Stimulated activated memory B cell treated with anti-CD40 and anti-IgM and Interleukin-4, amounts not matched to agents 10 μg/mL and 1 μg/mL and 100 μg/mL, for 72 hours (primary cell): ENCODE measurements at regions not wholly inside any gene's neighbourhood (a gene's known extent, or its start where the extent isn't known, plus 50 kb on each side); places are given as distances from the start of the nearest gene placed in this dataset.

Experiments
- ATAC-seq: fragments of 150-1000 bp; cut with Tn5 transposase; 2 replicates; pipeline ENCODE4 v1.10.0; 2021
- H3K27ac Mint-ChIP-seq: one replicate; pipeline ENCODE4 v1.8.0; 2022; ENCODE audit warnings: mild to moderate bottlenecking, mixed read lengths
- H3K27me3 Mint-ChIP-seq: one replicate; pipeline ENCODE4 v1.8.0; 2022; ENCODE audit warnings: mixed read lengths
- H3K36me3 Mint-ChIP-seq: one replicate; pipeline ENCODE4 v1.8.0; 2022; ENCODE audit warnings: mixed read lengths
- H3K4me1 Mint-ChIP-seq: one replicate; pipeline ENCODE4 v1.8.0; 2022; ENCODE audit warnings: mixed read lengths
- H3K4me3 Mint-ChIP-seq: one replicate; pipeline ENCODE4 v1.8.0; 2022; ENCODE audit warnings: mild to moderate bottlenecking, moderate library complexity, mixed read lengths
- H3K9me3 Mint-ChIP-seq: one replicate; pipeline ENCODE4 v1.8.0; 2022; ENCODE audit warnings: mixed read lengths

DNA sequence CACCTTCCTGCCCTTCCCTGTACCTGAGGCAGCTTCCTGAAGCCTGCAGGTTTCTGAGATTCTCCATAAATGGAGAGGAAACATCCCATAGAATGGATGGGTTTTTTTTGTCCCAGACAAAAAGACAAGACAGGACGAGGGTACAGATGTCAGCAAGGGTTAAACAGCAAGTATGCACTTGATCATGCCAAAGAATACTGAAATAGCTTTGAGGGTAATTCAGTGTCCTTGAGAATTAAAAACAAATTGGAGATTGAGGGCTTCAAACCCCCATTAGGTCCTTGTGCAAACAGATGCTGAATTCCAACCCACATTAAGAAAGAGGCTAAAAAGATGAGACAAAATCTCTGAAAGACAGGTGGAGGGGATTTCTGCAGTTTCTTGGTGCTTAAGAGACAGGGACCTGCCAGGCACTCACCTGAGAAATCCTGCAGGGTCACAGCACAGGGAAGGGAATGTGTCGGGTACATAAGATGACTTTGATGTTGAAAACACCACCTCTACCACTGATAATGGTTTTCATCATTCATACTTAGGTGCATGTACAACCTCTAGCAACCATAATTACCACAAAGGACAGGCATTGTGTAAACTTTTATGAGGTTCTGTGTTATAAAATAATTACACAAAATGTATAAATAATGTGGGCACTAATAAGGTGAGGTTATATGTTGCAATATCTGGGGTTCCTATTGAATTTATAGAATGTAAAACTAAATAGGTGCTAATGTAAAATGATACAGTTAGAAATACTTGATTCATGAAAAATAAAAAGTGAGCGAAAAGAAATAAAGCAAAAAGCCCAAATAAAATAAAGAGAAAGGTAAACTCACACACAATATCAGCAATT lies 107.1 kb upstream of the TOP3B start:
- Mint-ChIP-seq H3K27ac (no peak overlapping the region), H3K36me3 (peaks cover 34% of the 10 kb centered on the region), H3K9me3 (peaks cover 12% of the 10 kb centered on the region), H3K27me3 (no peaks in the 10 kb centered on the region), H3K4me1 (peaks cover 19% of the 10 kb centered on the region), H3K4me3 (no peak overlapping the region)
- no peak for ATAC-seq

DNA sequence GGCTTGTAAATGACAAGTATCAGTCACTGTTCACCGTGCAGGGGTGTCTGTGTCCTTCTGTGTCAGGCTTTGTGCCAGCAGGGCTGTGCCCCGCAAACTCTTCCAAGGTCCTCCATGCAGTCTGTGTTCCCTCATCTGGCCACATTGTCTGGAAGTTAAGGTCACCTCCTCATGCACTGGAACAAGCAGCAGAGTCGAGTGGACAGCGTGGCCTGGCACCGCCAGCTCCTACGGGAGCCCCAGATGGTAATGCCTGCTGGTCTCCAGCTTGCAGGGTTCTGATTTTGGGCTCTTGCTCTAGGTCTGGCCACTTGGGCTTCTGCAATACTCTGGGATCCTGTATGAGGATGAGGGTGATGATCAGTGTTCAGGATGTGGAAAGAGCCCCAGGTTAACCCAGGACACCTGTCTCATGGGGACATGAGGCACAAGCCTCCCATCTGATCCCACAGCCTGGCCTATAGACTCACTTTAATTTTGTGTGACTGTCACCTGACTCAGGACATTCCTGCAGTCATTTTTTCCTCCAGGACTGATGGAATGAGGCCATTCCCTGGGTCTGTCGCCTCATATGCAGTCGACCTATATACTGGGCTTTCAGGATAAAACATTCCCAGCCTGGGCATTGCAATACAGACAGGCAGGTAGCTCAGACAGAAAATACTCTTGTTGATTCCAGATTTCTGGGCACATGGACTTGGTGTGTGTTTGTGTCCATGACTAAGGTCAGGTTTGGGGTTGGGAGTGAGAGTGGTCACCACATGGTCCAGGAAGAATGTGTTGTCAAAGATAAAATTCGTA lies 106.3 kb upstream of the TOP3B start:
- Mint-ChIP-seq H3K9me3 (peaks cover 6% of the 10 kb centered on the region), H3K27ac (no peak overlapping the region), H3K36me3 (peaks cover 26% of the 10 kb centered on the region), H3K4me1 (peaks cover 19% of the 10 kb centered on the region), H3K4me3 (no peak overlapping the region), H3K27me3 (no peaks in the 10 kb centered on the region)
- no peak for ATAC-seq

DNA sequence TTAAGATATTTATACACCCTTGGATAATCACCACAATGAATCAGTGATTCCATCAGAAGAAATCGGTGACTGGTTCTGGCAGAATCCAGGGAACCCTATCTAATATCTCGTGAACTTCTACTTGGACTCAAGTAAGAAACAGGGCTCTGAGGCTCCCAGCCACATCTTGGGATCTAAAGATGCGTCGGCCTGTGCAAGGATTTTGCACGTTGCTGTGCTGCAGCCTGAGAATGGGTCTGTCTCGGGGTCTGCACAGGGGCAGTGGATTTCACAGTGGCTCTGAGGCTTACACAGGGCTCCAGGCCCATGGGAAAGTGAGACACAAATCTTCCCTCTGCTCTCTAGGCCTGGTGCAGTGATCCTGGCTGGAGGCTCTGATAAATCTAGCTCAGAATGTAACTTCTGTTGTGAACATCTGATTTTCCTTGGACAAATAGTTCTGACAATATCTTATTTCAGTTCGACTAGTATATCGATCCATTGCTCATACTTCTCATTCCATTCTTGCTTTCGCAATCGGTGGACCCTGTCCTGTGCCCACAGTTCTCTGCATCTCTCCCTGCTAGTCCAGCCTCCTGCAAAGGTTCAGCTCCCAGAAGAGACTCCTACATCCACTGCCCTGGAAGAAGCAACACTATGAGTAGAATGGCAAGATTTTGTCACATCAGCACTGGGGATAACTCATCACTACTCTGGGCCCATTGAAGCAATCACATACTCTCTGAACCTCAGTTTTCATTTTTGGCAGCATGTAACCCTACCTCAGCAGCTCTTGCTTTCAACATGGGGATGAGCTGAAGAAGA lies 105.5 kb upstream of the TOP3B start:
- no peaks in the 10 kb centered on the region for H3K27me3 Mint-ChIP-seq
- H3K9me3 Mint-ChIP-seq, result peaks cover 3% of the 10 kb centered on the region
- no peak overlapping the region for H3K4me3 Mint-ChIP-seq
- ATAC-seq, result no peak
- no peak overlapping the region for H3K27ac Mint-ChIP-seq
- peaks cover 11% of the 10 kb centered on the region for H3K4me1 Mint-ChIP-seq
- H3K36me3 Mint-ChIP-seq, result peaks cover 18% of the 10 kb centered on the region

DNA sequence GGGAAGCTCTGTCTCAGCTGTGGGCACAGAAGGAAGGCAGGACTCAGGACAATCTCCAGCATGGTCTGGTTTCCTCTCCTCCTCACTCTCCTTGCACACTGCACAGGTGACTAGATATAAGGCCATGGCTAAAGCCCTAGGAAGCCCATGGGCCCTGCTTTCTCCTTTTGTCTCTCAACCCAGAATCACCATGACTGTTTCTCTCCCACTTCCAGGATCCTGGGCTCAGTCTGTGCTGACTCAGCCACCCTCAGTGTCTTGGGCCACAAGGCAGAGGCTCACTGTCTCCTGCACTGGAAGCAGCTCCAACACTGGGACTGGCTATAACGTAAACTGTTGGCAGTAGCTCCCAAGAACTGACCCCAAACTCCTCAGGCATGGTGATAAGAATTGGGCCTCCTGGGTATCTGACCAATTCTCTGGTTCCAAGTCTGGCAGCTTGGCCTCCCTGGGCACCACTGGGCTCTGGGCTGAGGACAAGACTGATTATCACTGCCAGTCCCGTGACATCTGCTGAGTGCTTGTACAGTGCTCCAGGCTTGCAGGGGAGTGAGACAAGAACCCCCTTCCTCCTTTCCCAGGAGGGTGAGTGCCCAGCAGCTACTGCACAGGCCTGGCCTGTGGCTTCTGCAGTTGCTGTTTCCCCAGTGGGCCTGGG lies 104.0 kb upstream of the TOP3B start:
- peaks cover 6% of the 10 kb centered on the region for H3K36me3 Mint-ChIP-seq
- H3K9me3 Mint-ChIP-seq, result no peaks in the 10 kb centered on the region
- ATAC-seq, result no peak
- no peak overlapping the region for H3K4me3 Mint-ChIP-seq
- no peak overlapping the region for H3K27ac Mint-ChIP-seq
- no peaks in the 10 kb centered on the region for H3K27me3 Mint-ChIP-seq
- no peaks in the 10 kb centered on the region for H3K4me1 Mint-ChIP-seq

GRCh38 chr22:22085702-22086500 lies 103.3 kb upstream of the TOP3B start:
- no peaks in the 10 kb centered on the region for H3K9me3 Mint-ChIP-seq
- H3K4me3 Mint-ChIP-seq, result no peak overlapping the region
- no peaks in the 10 kb centered on the region for H3K27me3 Mint-ChIP-seq
- H3K36me3 Mint-ChIP-seq, result peaks cover 1% of the 10 kb centered on the region
- H3K27ac Mint-ChIP-seq, result no peak overlapping the region
- H3K4me1 Mint-ChIP-seq, result peaks cover 6% of the 10 kb centered on the region
- no peak for ATAC-seq

DNA sequence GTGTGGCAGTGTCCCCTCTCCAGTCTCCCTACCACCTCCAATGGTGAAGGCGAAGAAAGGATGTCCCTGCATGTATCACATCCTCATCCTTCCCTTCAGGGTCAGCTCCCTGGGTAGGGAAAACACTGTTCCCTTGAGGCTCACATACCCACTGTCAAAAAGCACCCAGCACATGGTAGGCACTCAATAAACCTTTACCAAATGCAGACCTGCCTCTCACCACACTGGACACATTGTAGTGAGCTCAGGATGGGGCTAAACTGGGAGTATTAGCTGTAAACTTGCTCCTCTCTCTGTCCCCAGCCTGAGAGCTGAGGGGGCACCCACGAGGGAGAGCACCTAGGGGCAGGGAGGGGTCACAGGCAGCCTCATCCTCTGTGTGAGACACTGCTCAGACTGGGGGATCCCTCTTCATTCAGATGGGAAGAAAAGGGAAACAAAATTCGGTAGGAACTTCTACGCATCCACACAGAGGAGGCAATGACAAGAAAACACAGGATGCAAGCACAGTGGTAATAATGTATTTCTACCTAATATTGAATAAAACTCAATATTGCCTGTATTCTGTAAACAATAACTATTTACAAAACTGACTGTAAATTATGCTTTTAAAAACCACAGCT lies 101.6 kb upstream of the TOP3B start:
- H3K4me1 Mint-ChIP-seq, result peaks cover 6% of the 10 kb centered on the region
- no peak for ATAC-seq
- no peak overlapping the region for H3K27ac Mint-ChIP-seq
- H3K36me3 Mint-ChIP-seq, result no peaks in the 10 kb centered on the region
- no peaks in the 10 kb centered on the region for H3K27me3 Mint-ChIP-seq
- H3K4me3 Mint-ChIP-seq, result no peak overlapping the region
- H3K9me3 Mint-ChIP-seq, result no peaks in the 10 kb centered on the region

DNA sequence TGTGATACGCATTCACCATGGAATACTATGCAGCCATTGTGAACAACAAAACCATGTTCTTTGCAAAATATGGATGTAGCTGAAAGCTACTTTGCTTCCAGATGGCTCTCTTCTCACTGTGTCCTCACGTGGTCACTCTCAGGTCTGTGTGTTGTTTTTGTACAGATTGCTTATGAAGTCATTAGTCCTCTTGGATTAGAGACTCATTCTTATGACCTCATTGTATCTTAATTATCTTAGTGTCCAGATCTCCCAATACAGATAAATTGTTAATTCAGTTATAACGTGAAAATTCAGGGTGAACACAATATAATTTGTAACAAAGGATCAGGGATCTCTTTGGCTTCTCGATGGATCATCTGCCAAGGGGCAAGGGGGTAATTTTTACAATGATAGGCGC lies 100.4 kb upstream of the TOP3B start:
- H3K4me1 Mint-ChIP-seq, result peaks cover 6% of the 10 kb centered on the region
- no peaks in the 10 kb centered on the region for H3K36me3 Mint-ChIP-seq
- no peaks in the 10 kb centered on the region for H3K9me3 Mint-ChIP-seq
- no peaks in the 10 kb centered on the region for H3K27me3 Mint-ChIP-seq
- H3K4me3 Mint-ChIP-seq, result no peak overlapping the region
- no peak for ATAC-seq
- no peak overlapping the region for H3K27ac Mint-ChIP-seq

DNA sequence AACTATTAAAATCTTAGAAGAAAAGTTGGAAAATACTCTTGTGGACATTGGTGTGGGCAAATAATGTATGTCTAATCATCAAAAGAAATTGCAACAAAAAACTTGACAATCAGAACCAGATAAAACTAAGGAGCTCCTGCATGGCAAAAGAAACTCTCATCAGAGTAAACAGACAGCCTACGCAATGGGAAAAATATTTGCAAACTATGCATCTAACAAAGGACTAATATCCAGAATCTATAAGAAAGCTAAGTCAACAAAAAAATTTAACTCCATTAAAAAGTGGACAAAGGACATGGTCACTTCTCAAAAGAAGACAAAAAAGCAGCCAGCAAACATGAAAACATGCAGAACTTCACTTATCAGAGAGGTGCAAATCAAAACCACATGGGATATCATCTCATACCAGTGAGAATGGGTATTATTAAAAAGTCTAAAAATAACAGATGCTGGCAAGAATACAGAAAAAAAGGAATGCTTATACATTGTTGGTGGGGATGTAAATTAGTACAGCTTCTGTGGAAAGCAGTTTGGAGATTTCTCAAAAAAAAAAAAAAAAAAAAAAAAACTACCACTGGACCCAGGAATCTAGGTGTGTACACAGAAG lies 99.7 kb upstream of the TOP3B start:
- no peak for ATAC-seq

GRCh38 chr22:22080270-22080669 lies 97.7 kb upstream of the TOP3B start:
- Mint-ChIP-seq H3K9me3 (no peaks in the 10 kb centered on the region), H3K4me3 (no peak overlapping the region), H3K4me1 (peaks cover 9% of the 10 kb centered on the region), H3K27ac (no peak overlapping the region), H3K36me3 (no peaks in the 10 kb centered on the region), H3K27me3 (no peaks in the 10 kb centered on the region)
- no peak for ATAC-seq

More for the DNA sequence above, 99.7 kb upstream of the TOP3B start:
- H3K36me3 Mint-ChIP-seq, result no peaks in the 10 kb centered on the region
- no peaks in the 10 kb centered on the region for H3K9me3 Mint-ChIP-seq
- peaks cover 6% of the 10 kb centered on the region for H3K4me1 Mint-ChIP-seq
- no peak overlapping the region for H3K27ac Mint-ChIP-seq
- H3K4me3 Mint-ChIP-seq, result no peak overlapping the region
- no peaks in the 10 kb centered on the region for H3K27me3 Mint-ChIP-seq

GRCh38 chr22:22079404-22080148 lies 97.0 kb upstream of the TOP3B start:
- Mint-ChIP-seq H3K4me1 (peaks cover 14% of the 10 kb centered on the region), H3K9me3 (no peaks in the 10 kb centered on the region), H3K27me3 (no peaks in the 10 kb centered on the region), H3K36me3 (no peaks in the 10 kb centered on the region), H3K4me3 (no peak overlapping the region), H3K27ac (no peak overlapping the region)
- ATAC-seq, result no peak

GRCh38 chr22:22078329-22078728 lies 95.7 kb upstream of the TOP3B start:
- no peak overlapping the region for H3K27ac Mint-ChIP-seq
- no peaks in the 10 kb centered on the region for H3K36me3 Mint-ChIP-seq
- H3K4me3 Mint-ChIP-seq, result no peak overlapping the region
- no peaks in the 10 kb centered on the region for H3K27me3 Mint-ChIP-seq
- ATAC-seq, result no peak
- H3K4me1 Mint-ChIP-seq, result peaks cover 14% of the 10 kb centered on the region
- H3K9me3 Mint-ChIP-seq, result no peaks in the 10 kb centered on the region

GRCh38 chr22:22076932-22077703 lies 94.5 kb upstream of the TOP3B start:
- Mint-ChIP-seq H3K27me3 (no peaks in the 10 kb centered on the region), H3K9me3 (no peaks in the 10 kb centered on the region), H3K4me3 (no peak overlapping the region), H3K36me3 (no peaks in the 10 kb centered on the region), H3K4me1 (peaks cover 14% of the 10 kb centered on the region), H3K27ac (no peak overlapping the region)
- no peak for ATAC-seq
